Skin epidermis (tissue), 12 donors: ENCODE measurements at regions not wholly inside any gene's neighbourhood (a gene's known extent, or its start where the extent isn't known, plus 50 kb on each side); places are given as distances from the start of the nearest gene placed in this dataset.

Experiments
- H3K27ac ChIP-seq, 21 experiments: fragments of 200-600 bp; sonication (generic) in 11 of 21; one replicate each; pipeline ENCODE4 v1.5.0; 2020; ENCODE audit warnings: mild to moderate bottlenecking in 3 of 21, inconsistent platforms in 2 of 21, moderate library complexity in 2 of 21
- H3K4me3 ChIP-seq, 7 experiments: fragments of 200-600 bp; sonication (generic) in 2 of 7; one replicate each; pipeline ENCODE4 v1.5.0; 2020; ENCODE audit warnings: inconsistent platforms in 2 of 7, mild to moderate bottlenecking in 2 of 7, moderate library complexity in 1 of 7

DNA sequence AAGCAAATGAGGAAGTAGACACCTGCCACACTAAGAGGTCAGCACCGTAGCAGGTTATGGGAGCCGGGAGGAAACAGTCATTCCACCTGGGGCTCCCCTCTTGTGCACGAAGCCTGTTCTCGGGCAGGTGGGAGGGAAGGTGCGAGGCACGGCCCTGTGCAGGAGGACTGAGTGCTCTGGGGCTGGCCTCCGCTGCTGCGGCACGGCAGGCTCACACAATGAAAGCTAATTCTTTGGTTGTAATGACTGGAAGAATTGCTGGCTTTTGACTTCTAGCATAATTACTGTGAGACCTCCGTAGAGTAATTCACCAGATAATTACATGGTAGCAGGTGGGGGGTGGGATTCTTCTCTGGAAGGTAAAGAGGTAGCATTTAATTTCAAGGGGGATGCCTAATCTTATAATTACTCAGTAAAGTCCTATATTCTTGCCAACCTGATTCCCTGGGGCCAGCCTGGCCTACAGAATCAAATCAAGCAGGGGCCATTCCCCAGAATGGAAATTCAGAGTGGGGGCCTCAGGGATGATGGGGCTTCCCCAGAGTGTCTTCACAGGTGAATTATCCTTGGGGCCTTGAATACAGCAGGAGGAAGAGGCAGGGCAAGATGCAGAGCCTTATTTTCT is 129.1 kb downstream of the TPRA1 start:
- no peak overlapping the region for H3K4me3 ChIP-seq

GRCh38 chr3:127459891-127460290 is 130.6 kb downstream of the TPRA1 start:
- no peak overlapping the region for H3K27ac ChIP-seq
- H3K4me3 ChIP-seq = no peak overlapping the region

More for the DNA sequence above, 129.1 kb downstream of the TPRA1 start:
- no peak overlapping the region for H3K27ac ChIP-seq

DNA sequence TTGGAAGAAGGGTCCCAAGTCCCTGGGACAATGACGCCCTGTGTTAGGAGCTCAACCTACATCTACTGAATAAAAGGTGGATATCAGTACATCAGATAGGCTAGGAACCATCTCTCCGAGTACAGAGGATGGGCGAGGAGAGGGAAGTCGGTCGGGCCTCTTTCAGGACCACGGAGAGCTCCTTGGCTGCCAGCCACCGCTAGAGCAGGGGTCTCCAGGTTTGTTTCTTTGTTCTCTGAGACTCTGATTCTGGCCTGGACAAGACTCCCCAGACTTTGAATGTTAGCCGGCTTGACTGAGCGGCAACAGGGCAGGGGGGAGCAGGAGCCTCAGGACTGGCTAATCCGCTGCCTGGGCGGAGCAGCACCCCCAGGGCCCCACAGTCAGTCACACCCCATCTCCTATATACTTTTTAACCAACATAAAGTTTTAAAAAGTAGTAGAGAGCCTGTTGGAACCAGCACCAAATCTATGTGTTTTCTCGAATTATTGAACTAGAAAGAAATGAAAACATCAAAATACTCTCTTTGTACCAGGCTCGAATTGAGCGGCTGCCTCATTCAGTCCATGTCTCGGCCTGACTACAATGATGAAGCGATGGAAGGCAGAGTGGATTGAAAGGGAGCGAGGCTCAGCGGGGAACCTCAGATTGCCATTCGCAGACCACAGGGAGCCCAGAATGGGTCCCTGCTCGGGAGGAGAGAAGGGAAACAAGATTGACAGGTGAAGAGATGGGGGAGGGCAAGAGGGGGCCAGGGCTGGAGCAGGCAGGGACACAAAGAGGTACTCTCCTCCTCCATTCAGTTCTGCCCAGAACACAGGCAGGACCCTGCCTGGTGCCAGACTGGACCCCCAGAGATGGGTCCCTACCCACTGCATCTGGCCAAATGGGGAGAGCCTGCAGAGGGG is 131.6 kb downstream of the TPRA1 start:
- H3K27ac ChIP-seq = no peak overlapping the region
- H3K4me3 ChIP-seq = no peak overlapping the region

DNA sequence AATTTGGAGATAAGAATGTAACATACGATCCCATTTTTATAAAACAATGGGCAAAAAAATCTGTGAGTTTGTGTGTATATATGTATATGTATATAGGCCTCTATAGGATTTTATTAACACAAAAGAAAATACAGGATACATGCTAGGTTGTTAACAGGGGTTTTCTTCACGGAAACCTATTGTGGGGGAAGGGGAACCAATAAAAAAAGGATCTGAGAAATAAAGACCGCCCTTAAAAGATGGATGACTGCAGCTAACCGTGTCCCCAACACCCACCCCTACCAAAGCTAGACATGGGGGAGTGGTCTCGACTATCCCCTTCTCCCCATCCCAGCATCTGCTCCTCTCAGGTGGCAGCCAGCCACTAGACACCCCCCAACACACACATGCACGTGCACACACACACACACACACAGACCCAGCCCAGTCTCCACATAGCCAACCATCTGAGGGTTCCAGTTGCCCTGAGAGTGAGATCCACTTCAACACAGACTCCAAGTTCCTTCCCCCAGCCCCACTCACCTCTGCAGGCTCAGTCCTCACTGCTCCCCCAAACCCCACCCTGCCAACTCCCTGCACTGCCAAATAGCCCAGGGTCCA is 132.9 kb downstream of the TPRA1 start:
- peak overlapping the region in 1 of 7 experiments; percentile 7 for H3K4me3 ChIP-seq
- peak overlapping the region in 1 of 21 experiments; percentile 38 for H3K27ac ChIP-seq

- peak overlapping the region in 1 of 21 experiments; percentile 38 for H3K27ac ChIP-seq
- peak overlapping the region in 5 of 7 experiments; percentile 0 to 21 (median 8) for H3K4me3 ChIP-seq
Observed at GRCh38 chr3:127457094-127457475, 133.4 kb downstream of the TPRA1 start.

DNA sequence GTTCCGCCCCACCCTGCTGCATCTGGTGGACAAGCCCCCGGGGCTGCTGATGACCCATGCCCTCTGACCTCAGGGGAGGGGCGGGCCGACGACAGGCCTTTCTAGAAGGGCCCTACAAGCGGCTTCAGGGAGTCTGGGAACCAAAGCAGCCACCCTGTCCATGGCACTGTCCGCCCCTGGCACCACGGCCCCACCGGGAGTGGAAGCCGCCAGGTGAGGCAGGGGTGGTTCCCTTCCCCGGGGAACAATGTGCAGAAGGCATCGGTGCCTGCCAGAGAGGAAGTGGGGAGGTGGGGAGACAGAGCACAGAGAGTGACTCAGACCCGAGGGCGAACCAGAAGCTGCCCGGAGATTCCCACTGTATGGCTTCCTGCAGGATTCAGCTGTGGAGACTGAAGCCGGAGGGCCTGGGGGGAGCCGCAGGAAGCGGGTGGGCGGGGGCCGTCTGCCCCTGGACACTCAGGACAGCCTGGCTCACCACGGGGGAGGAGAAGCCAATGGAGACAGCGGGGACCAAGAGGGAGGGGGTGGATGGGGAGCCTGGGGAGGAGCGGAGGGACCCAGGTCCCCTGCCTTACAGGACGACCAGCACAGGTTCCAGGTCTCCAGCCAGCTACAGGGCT is 134.0 kb downstream of the TPRA1 start:
- peak overlapping the region in 3 of 21 experiments; percentile 9 to 38 (median 15) for H3K27ac ChIP-seq
- H3K4me3 ChIP-seq = peak overlapping the region in 5 of 7 experiments; percentile 0 to 21 (median 8)

DNA sequence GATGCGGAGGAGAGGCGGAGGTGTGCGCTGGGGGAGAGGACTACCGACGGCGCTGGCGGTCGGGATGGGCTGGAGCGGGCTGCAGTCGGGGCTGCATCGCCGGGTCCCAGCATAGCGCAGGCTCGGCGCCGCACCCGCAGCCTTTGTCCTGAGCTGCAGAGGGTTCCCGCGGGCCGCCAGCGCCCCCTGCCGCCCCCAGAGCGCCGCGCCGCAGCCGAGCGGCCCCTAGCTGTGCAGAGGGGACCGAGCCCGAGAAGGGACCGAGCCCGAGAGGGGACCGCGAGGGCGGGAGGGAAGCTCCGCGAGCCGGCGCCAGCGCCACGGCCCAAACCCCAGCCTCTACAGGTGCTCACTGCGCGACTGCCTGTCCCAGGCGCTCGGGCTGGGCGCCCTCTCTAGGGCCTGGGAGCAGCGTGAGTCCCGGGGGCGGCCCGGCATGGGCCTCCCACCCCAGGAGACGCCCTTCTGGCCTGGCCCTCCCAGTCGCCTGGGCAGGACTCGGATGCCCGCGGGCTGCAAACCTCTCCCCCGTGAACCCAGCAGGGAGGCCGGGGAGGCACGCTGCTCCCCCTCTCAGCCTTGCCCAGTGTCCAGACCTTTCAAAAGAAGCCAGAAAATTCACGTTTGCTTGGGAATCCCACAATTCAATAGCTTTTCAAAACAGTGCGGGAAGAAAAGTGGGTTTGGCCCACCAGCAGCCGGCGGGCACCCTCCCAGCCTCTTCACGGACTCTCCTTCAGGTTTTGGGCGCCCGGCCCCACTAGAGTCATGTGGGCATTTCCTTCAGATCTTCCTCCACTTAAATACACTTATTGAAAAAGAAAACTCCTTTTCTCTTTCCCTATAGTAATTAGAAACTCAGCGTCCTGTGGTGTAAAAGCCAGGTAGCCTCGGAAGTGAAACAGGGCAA is 134.7 kb downstream of the TPRA1 start:
- H3K27ac ChIP-seq = peak overlapping the region in 3 of 21 experiments; percentile 9 to 38 (median 15)
- H3K4me3 ChIP-seq = peak overlapping the region in 4 of 7 experiments; percentile 8 to 25 (median 12)

DNA sequence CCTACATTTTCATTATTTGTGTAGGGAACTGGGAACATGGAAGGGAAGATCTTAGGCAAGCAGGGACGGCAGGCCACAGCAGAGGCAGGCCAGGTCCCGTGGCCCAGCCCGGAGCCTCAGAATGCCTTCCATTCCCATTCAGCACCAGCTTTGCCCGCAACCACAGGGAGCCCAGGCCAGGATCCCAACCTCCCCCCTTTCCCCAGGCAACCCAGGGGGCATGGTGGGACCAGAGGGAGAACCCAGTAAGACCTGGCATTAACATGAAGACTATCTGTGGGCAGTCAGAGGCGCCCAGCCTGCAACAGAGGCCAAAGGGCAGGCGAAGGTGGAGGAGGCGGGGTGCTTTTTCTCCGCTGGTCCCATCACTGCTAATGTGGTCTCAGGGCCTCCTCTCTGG is 135.6 kb downstream of the TPRA1 start:
- Histone ChIP-seq H3K4me3 (no peak overlapping the region), H3K27ac (no peak overlapping the region)

GRCh38 chr3:127454051-127454450 is 136.5 kb downstream of the TPRA1 start:
- no peak overlapping the region for H3K27ac ChIP-seq
- no peak overlapping the region for H3K4me3 ChIP-seq

- Histone ChIP-seq H3K4me3 (no peak overlapping the region), H3K27ac (no peak overlapping the region)
Observed at GRCh38 chr3:127452321-127452821, 138.2 kb downstream of the TPRA1 start.

DNA sequence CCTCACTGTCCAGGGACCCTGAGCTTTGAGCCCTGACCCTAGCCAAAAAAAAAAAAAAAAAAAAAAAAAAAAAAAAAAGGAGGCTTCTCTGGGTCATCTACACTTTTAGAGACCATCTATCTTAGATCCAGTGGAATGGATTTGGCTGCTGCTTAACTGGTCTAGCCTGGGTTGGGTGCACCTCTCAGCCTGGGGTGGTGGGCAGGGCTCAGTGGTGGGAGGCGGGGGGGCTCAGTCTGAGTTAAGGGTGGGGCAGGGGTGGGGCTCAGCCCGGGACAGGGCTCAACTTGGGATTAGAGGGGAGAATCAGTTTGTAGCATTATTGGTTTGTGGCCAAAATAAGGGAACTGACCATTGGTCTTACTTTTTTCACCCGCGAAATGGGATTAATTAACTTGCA is 139.2 kb downstream of the TPRA1 start:
- Histone ChIP-seq H3K4me3 (no peak overlapping the region), H3K27ac (no peak overlapping the region)

DNA sequence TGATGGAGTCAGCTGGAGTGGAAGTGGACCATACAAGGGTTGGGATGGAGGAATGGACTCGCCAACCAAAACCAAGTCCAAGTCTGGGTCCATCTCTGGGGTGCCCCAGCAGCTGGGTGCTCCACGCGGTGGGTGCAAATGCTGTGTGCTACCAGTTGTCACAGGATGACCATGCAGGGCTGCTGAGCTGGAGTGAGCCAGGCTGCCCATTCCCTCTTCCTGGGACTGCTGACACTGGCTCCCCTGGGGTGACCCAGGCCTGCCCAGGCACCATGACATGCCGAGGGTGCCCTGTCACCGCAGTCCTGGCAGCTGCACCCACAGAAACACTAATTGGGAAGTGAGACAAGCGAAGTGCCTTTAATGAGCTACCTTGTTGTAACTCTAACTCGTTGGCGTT is 140.2 kb downstream of the TPRA1 start:
- H3K27ac ChIP-seq = no peak overlapping the region
- H3K4me3 ChIP-seq = no peak overlapping the region

DNA sequence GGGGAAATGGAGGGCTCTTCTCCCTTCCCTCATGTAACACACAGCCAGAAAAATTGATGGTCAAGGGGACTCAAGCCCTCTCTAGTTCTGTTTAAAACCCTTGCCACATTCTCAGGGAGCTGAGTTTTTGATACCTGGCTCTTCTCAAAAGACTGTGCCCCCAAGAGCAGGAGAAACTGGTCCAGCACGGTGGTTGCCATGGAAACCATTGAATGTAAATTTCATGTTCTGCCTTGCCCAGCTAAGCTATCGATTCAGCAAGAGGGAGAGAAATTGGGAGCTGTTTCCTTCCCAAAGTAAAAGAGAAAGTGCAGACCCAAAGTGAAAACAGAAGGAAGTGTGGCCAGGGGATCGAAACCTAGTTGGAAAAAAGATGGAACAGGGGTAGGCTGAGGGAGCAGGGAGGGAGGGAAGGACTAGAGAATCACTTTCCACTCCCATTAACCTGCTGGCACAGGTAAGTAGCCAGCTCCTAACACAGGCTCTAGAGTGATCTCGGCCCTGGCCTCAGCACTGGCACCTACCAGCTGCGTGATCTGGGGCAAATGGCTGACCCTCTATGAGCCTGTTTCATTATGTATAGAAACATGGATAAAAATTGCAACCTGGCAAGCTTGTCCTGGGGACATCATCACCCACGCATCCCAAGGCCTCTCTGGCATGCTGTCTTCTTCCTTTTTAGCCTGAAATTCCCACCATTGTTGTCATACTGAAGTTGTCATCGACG is 140.9 kb downstream of the TPRA1 start:
- no peak overlapping the region for H3K4me3 ChIP-seq
- no peak overlapping the region for H3K27ac ChIP-seq

GRCh38 chr3:127448671-127449070 is 141.9 kb downstream of the TPRA1 start:
- Histone ChIP-seq H3K4me3 (no peak overlapping the region), H3K27ac (no peak overlapping the region)

DNA sequence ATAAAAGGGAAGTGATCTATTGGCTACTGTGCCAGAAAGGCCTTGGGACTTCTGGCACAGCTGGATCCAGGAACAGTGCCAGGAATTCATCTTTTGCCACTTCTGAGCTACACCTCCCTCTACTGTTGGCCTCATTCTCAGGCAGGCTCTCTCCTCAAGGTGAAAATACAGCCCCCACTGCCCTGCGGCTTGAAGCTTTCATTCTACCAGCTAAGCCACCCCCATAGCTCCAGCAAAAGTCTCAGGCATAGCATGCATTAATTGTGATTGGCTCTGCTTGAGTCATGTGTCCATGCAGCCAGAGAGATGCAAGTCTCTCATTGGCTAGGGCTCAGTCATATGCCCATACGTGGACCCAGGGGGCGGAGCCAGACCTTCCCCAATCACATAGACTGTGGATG is 142.4 kb downstream of the TPRA1 start:
- Histone ChIP-seq H3K4me3 (no peak overlapping the region), H3K27ac (no peak overlapping the region)

- H3K4me3 ChIP-seq = no peak overlapping the region
- no peak overlapping the region for H3K27ac ChIP-seq
Observed at GRCh38 chr3:127446756-127447155, 143.8 kb downstream of the TPRA1 start.

- Histone ChIP-seq H3K4me3 (no peak overlapping the region), H3K27ac (no peak overlapping the region)
Observed at GRCh38 chr3:127445581-127446343, 144.8 kb downstream of the TPRA1 start.

- Histone ChIP-seq H3K27ac (no peak overlapping the region), H3K4me3 (no peak overlapping the region)
Observed at GRCh38 chr3:127444761-127445160, 145.8 kb downstream of the TPRA1 start.
